PC-3 (cell line): ENCODE measurements at regions not wholly inside any gene's neighbourhood (a gene's known extent, or its start where the extent isn't known, plus 50 kb on each side); places are given as distances from the start of the nearest gene placed in this dataset.
"Not testable (repeated sequence)": the region's sequence is repeated elsewhere in the genome, so short reads cannot be mapped to it uniquely, and the experiment has no call there.

Experiments used
- ATAC-seq: fragments of 200-7000 bp; cut with Tn5 transposase; 2 replicates; pipeline ENCODE4 v1.9.1; 2020; ENCODE audit warnings: mild to moderate bottlenecking, moderate library complexity
- BruUV-seq: library from RNA; stranded (reverse); fragments of 400-500 nt; replicated peaks from 2 replicates; lab custom pipeline; 2021; lab: Mats Ljungman, UMichigan
- CTCF ChIA-PET: fragments of 300-600 bp; sonication (Branson Sonifier 250); formaldehyde crosslinking; loops from one replicate; lab custom pipeline; 2022; ENCODE audit warnings: antibody characterized with exemption; lab: Charles Lee
- POLR2A ChIA-PET: fragments of 300-600 bp; sonication (Branson Sonifier 250); formaldehyde crosslinking; loops from one replicate; lab custom pipeline; 2022; ENCODE audit warnings: antibody characterized with exemption; ENCODE audit not compliant: unreplicated experiment; lab: Charles Lee
- DNase-seq: peaks from one replicate; pipeline ENCODE4 v3.0.0-alpha.2; 2015
- H2AFZ ChIP-seq: fragments of 300-600 bp; sonication (generic); 2 replicates; pipeline ENCODE4 v1.6.0; 2016; ENCODE audit warnings: antibody characterized with exemption, low read length
- H3F3A ChIP-seq: fragments of 300-600 bp; sonication (generic); one replicate; pipeline ENCODE4 v1.6.0; 2017; ENCODE audit warnings: antibody characterized with exemption, low read length, control low read depth, mild to moderate bottlenecking; ENCODE audit not compliant: unreplicated experiment
- H3K27ac ChIP-seq: fragments of 300-600 bp; sonication (generic); 2 replicates; pipeline ENCODE4 v1.5.1; 2016; ENCODE audit warnings: mild to moderate bottlenecking, low read length
- H3K27me3 ChIP-seq: fragments of 300-600 bp; sonication (generic); 2 replicates; pipeline ENCODE4 v1.6.1; 2016; ENCODE audit warnings: low read length, mixed read lengths
- H3K36me3 ChIP-seq: fragments of 300-600 bp; sonication (generic); 2 replicates; pipeline ENCODE4 v1.6.1; 2016; ENCODE audit warnings: low read depth, mixed run types, low read length, mixed read lengths
- H3K4me1 ChIP-seq: fragments of 300-600 bp; sonication (generic); 2 replicates; pipeline ENCODE4 v1.5.1; 2016; ENCODE audit warnings: low read length; ENCODE audit not compliant: insufficient read depth
- H3K4me2 ChIP-seq: fragments of 300-600 bp; sonication (generic); 2 replicates; pipeline ENCODE4 v1.6.0; 2016; ENCODE audit warnings: low read length
- H3K4me3 ChIP-seq: fragments of 300-600 bp; sonication (generic); 2 replicates; pipeline ENCODE4 v1.5.1; 2016; ENCODE audit warnings: mild to moderate bottlenecking, low read length, mixed read lengths
- H3K79me2 ChIP-seq: fragments of 300-600 bp; sonication (generic); 2 replicates; pipeline ENCODE4 v1.6.1; 2017; ENCODE audit warnings: low read length, mixed read lengths
- H3K9ac ChIP-seq: fragments of 300-600 bp; sonication (generic); 2 replicates; pipeline ENCODE4 v1.6.0; 2016; ENCODE audit warnings: mild to moderate bottlenecking, low read length
- H3K9me2 ChIP-seq: fragments of 300-600 bp; sonication (generic); replicated peaks from 2 replicates; pipeline ENCODE4 v1.6.1; 2016; ENCODE audit warnings: mixed run types, low read length, mixed read lengths
- H3K9me3 ChIP-seq: fragments of 300-600 bp; sonication (generic); 2 replicates; pipeline ENCODE4 v1.6.1; 2016; ENCODE audit warnings: low read length, mixed read lengths
- H4K20me1 ChIP-seq: fragments of 300-600 bp; sonication (generic); 2 replicates; pipeline ENCODE4 v1.6.1; 2016; ENCODE audit warnings: low read length, mixed read lengths
- CTCF ChIP-seq: fragments of 300-600 bp; sonication (generic); conservative IDR thresholded peaks from 2 replicates; pipeline ENCODE4 v1.5.1; 2017; ENCODE audit warnings: antibody characterized with exemption, low read depth, mild to moderate bottlenecking, low read length
- EZH2 ChIP-seq: fragments of 300-600 bp; sonication (generic); IDR thresholded peaks from one replicate; pipeline ENCODE4 v1.6.1; 2017; ENCODE audit warnings: antibody characterized with exemption, mild to moderate bottlenecking, low read length; ENCODE audit not compliant: unreplicated experiment
- EZH2phosphoT487 ChIP-seq: fragments of 300-600 bp; sonication (generic); IDR thresholded peaks from 2 replicates; pipeline ENCODE4 v1.6.1; 2018; ENCODE audit warnings: mild to moderate bottlenecking, antibody characterized with exemption, low read length, borderline replicate concordance
- intact Hi-C: fragments of 100-400 bp; cut with micrococcal nuclease; formaldehyde crosslinking; loops from 2 replicates; pipeline ENCODE4 v1.9.0; 2023

GRCh38 chr6:78379982-78380381 lies 487.4 kb upstream of the IRAK1BP1 start:
- no peaks in the 10 kb centered on the region for H3K27me3 ChIP-seq
- ChIA-PET CTCF (no interaction called here), POLR2A (no interaction called here)
- no peak for ATAC-seq
- no peak overlapping the region for H3K4me2 ChIP-seq
- DNase-seq = no peak
- H3F3A ChIP-seq = no peaks in the 10 kb centered on the region
- no peaks in the 10 kb centered on the region for H3K9me3 ChIP-seq
- intact Hi-C loops = no loop called here
- no peaks in the 10 kb centered on the region for H4K20me1 ChIP-seq
- no peak overlapping the region for H3K9ac ChIP-seq
- no peaks in the 10 kb centered on the region for H3K4me1 ChIP-seq
- H2AFZ ChIP-seq = no peak overlapping the region
- no peaks in the 10 kb centered on the region for H3K79me2 ChIP-seq
- H3K9me2 ChIP-seq = no peaks in the 10 kb centered on the region
- no peak overlapping the region for H3K27ac ChIP-seq
- TF ChIP-seq EZH2 (no peak), CTCF (no peak), EZH2phosphoT487 (no peak)
- no peak overlapping the region for H3K4me3 ChIP-seq
- BruUV-seq = no TSS peak
- no peaks in the 10 kb centered on the region for H3K36me3 ChIP-seq

- ChIA-PET CTCF (no interaction called here), POLR2A (no interaction called here)
- Histone ChIP-seq H3K4me1 (no peaks in the 10 kb centered on the region), H3K4me2 (no peak overlapping the region), H3K27ac (no peak overlapping the region), H3K9ac (no peak overlapping the region), H3K4me3 (no peak overlapping the region), H3K9me2 (no peaks in the 10 kb centered on the region), H4K20me1 (no peaks in the 10 kb centered on the region), H2AFZ (no peak overlapping the region), H3K36me3 (no peaks in the 10 kb centered on the region), H3K79me2 (no peaks in the 10 kb centered on the region), H3K9me3 (no peaks in the 10 kb centered on the region), H3F3A (no peaks in the 10 kb centered on the region), H3K27me3 (no peaks in the 10 kb centered on the region)
- ATAC-seq = no peak
- no TSS peak for BruUV-seq
- TF ChIP-seq EZH2phosphoT487 = no peak
- no peak for TF ChIP-seq CTCF
- no peak for TF ChIP-seq EZH2
- no peak for DNase-seq
- intact Hi-C loops = no loop called here
These were observed 486.8 kb upstream of the IRAK1BP1 start for GRCh38 chr6:78380541-78380940.

GRCh38 chr6:78383968-78384367 lies 483.4 kb upstream of the IRAK1BP1 start:
- no peak for DNase-seq
- Histone ChIP-seq H4K20me1 (no peaks in the 10 kb centered on the region), H3K36me3 (no peaks in the 10 kb centered on the region), H3K9me2 (no peaks in the 10 kb centered on the region), H3K9ac (no peak overlapping the region), H2AFZ (no peak overlapping the region), H3K27ac (no peak overlapping the region), H3K4me3 (no peak overlapping the region), H3F3A (no peaks in the 10 kb centered on the region), H3K27me3 (no peaks in the 10 kb centered on the region), H3K4me1 (no peaks in the 10 kb centered on the region), H3K9me3 (no peaks in the 10 kb centered on the region), H3K4me2 (no peak overlapping the region), H3K79me2 (no peaks in the 10 kb centered on the region)
- intact Hi-C loops = no loop called here
- no peak for TF ChIP-seq CTCF
- no peak for TF ChIP-seq EZH2phosphoT487
- TF ChIP-seq EZH2 = no peak
- BruUV-seq = no TSS peak
- ChIA-PET CTCF (no interaction called here), POLR2A (no interaction called here)
- ATAC-seq = no peak

- H3K4me3 ChIP-seq, ATAC-seq, H3K27ac ChIP-seq, H3F3A ChIP-seq, CTCF ChIA-PET, H3K27me3 ChIP-seq, H3K79me2 ChIP-seq, POLR2A ChIA-PET, H2AFZ ChIP-seq, DNase-seq, BruUV-seq, H4K20me1 ChIP-seq, H3K9me2 ChIP-seq, H3K36me3 ChIP-seq, intact Hi-C loops, H3K9ac ChIP-seq, H3K4me2 ChIP-seq, H3K9me3 ChIP-seq, H3K4me1 ChIP-seq: not testable (repeated sequence)
These were observed 480.5 kb upstream of the IRAK1BP1 start for GRCh38 chr6:78386854-78387253.
